GM23338 (cell line): ENCODE measurements at regions not wholly inside any gene's neighbourhood (a gene's known extent, or its start where the extent isn't known, plus 50 kb on each side); places are given as distances from the start of the nearest gene placed in this dataset.

ENCODE experiments used
- CREB1 ChIP-seq: fragments of 250-450 bp; sonication (Bioruptor Pico); IDR thresholded peaks from 2 replicates; pipeline ENCODE4 v1.5.0; 2020; ENCODE audit warnings: low read depth, mild to moderate bottlenecking, moderate library complexity
- NANOG ChIP-seq: IDR thresholded peaks from 2 replicates; pipeline ENCODE4 v1.6.1; 2016; ENCODE audit warnings: antibody characterized with exemption, borderline replicate concordance
- POLR2AphosphoS5 ChIP-seq: IDR thresholded peaks from 2 replicates; pipeline ENCODE4 v1.6.1; 2016; ENCODE audit warnings: antibody characterized with exemption, low read depth
- REST ChIP-seq: IDR thresholded peaks from one replicate; pipeline ENCODE4 v1.6.1; 2018; ENCODE audit warnings: antibody characterized with exemption; ENCODE audit not compliant: unreplicated experiment
- ZNF114 ChIP-seq: fragments of 250-450 bp; sonication (Bioruptor Pico); IDR thresholded peaks from 2 replicates; pipeline ENCODE4 v1.5.0; 2020; ENCODE audit warnings: mild to moderate bottlenecking, moderate library complexity
- ZNF331 ChIP-seq: fragments of 250-450 bp; sonication (Bioruptor Pico); IDR thresholded peaks from 2 replicates; pipeline ENCODE4 v1.5.0; 2020; ENCODE audit warnings: low read depth, mild to moderate bottlenecking, moderate library complexity
- ZNF462 ChIP-seq: fragments of 250-450 bp; sonication (Bioruptor Pico); IDR thresholded peaks from 2 replicates; pipeline ENCODE4 v1.5.0; 2020; ENCODE audit warnings: mild to moderate bottlenecking, moderate library complexity

- TF ChIP-seq ZNF462 (CRISPR knock-in tag) (no peak), ZNF114 (no peak), POLR2AphosphoS5 (no peak), REST (no peak), CREB1 (no peak), NANOG (no peak), ZNF331 (CRISPR knock-in tag) (no peak)
Observed at GRCh38 chr1:36622741-36623648, 140.3 kb upstream of the CSF3R start (continued).
